K562 (cell line): ENCODE measurements at regions not wholly inside any gene's neighbourhood (a gene's known extent, or its start where the extent isn't known, plus 50 kb on each side); places are given as distances from the start of the nearest gene placed in this dataset.

Experiments used
- ARID2 ChIP-seq: fragments of 450-650 bp; IDR thresholded peaks from 2 replicates; pipeline ENCODE4 v1.6.1; 2017; ENCODE audit warnings: antibody characterized with exemption, mild to moderate bottlenecking
- CBFA2T2 ChIP-seq: fragments of 450-650 bp; conservative IDR thresholded peaks from 2 replicates; pipeline ENCODE4 v1.6.1; 2017; ENCODE audit warnings: mild to moderate bottlenecking
- FOXM1 ChIP-seq, 2 experiments: fragments of 450-650 bp in 1 of 2; sonication (generic) in 1 of 2; formaldehyde crosslinking in 1 of 2; IDR thresholded peaks; 2 replicates each; pipeline versions ENCODE4 v1.6.1 to v1.9.0; 2017 to 2022; ENCODE audit warnings: low read depth in 2 of 2, mild to moderate bottlenecking in 2 of 2, missing genetic modification reagents in 1 of 2, moderate library complexity in 1 of 2
- ZFX ChIP-seq: sonication (generic); formaldehyde crosslinking; IDR thresholded peaks from 2 replicates; pipeline ENCODE4 v1.8.0; 2022; ENCODE audit warnings: mild to moderate bottlenecking, missing genetic modification reagents, moderate library complexity
- TF ChIP-seq, protein P1 (sequence below): fragments of 450-650 bp; IDR thresholded peaks from one replicate; pipeline ENCODE4 v1.6.1; 2018; ENCODE audit warnings: mild to moderate bottlenecking, moderate library complexity; ENCODE audit not compliant: partially characterized antibody

- TF ChIP-seq ZFX (CRISPR knock-in tag) (no peak), FOXM1 (IDR thresholded peaks at IDR 0.05; ENCODE audit: low read depth) (no peak), FOXM1 (CRISPR knock-in tag; IDR thresholded peaks at IDR 0.05; ENCODE audit: low read depth) (no peak), ARID2 (no peak), CBFA2T2 (no peak)
- TF ChIP-seq, protein P1, sequence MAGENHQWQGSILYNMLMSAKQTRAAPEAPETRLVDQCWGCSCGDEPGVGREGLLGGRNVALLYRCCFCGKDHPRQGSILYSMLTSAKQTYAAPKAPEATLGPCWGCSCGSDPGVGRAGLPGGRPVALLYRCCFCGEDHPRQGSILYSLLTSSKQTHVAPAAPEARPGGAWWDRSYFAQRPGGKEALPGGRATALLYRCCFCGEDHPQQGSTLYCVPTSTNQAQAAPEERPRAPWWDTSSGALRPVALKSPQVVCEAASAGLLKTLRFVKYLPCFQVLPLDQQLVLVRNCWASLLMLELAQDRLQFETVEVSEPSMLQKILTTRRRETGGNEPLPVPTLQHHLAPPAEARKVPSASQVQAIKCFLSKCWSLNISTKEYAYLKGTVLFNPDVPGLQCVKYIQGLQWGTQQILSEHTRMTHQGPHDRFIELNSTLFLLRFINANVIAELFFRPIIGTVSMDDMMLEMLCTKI: no peak
Observed at GRCh38 chr13:55569514-55569913, 1571.2 kb upstream of the PRR20A start.
